DMS153 (cell line): ENCODE measurements at regions not wholly inside any gene's neighbourhood (a gene's known extent, or its start where the extent isn't known, plus 50 kb on each side); places are given as distances from the start of the nearest gene placed in this dataset.
"Not testable (repeated sequence)": the region's sequence is repeated elsewhere in the genome, so short reads cannot be mapped to it uniquely, and the experiment has no call there.

Experiments
- DNase-seq: peaks from one replicate; lab custom pipeline; 2025; lab: John Stamatoyannopoulos, UW

GRCh38 chr11:87639753-87640364, 535.4 kb downstream of the RAB38 start:
- DNase-seq: no peak

- no peak for DNase-seq
Observed at GRCh38 chr11:87635001-87635400, 540.2 kb downstream of the RAB38 start.

GRCh38 chr11:87634331-87634730, 540.9 kb downstream of the RAB38 start:
- DNase-seq: no peak

- DNase-seq: no peak
Observed at GRCh38 chr11:87628957-87629356, 546.3 kb downstream of the RAB38 start.

- DNase-seq: no peak
Observed at GRCh38 chr11:87628026-87628580, 547.1 kb downstream of the RAB38 start.

GRCh38 chr11:87623531-87624365, 551.5 kb downstream of the RAB38 start:
- DNase-seq: peak; percentile 3

- no peak for DNase-seq
Observed at GRCh38 chr11:87616511-87616910, 558.7 kb downstream of the RAB38 start.

- DNase-seq: no peak
Observed at GRCh38 chr11:87604350-87604749, 566.6 kb downstream of the TMEM135 start.

- DNase-seq: no peak
Observed at GRCh38 chr11:87603887-87604286, 566.2 kb downstream of the TMEM135 start.

- DNase-seq: no peak
Observed at GRCh38 chr11:87602776-87603175, 565.0 kb downstream of the TMEM135 start.

GRCh38 chr11:87600938-87601337, 563.2 kb downstream of the TMEM135 start:
- DNase-seq: no peak

- DNase-seq: peak; percentile 64
Observed at GRCh38 chr11:87597725-87598124, 560.0 kb downstream of the TMEM135 start.

GRCh38 chr11:87596176-87596575, 558.4 kb downstream of the TMEM135 start:
- no peak for DNase-seq

- DNase-seq: no peak
Observed at GRCh38 chr11:87589082-87589481, 551.3 kb downstream of the TMEM135 start.

- not testable (repeated sequence) for DNase-seq
Observed at GRCh38 chr11:87585613-87586012, 547.9 kb downstream of the TMEM135 start.

- no peak for DNase-seq
Observed at GRCh38 chr11:87583931-87584330, 546.2 kb downstream of the TMEM135 start.

GRCh38 chr11:87575088-87575487, 537.4 kb downstream of the TMEM135 start:
- no peak for DNase-seq

- no peak for DNase-seq
Observed at GRCh38 chr11:87574193-87574592, 536.5 kb downstream of the TMEM135 start.

- DNase-seq: no peak
Observed at GRCh38 chr11:87573708-87574107, 536.0 kb downstream of the TMEM135 start.

GRCh38 chr11:87572881-87573280, 535.1 kb downstream of the TMEM135 start:
- no peak for DNase-seq

GRCh38 chr11:87560352-87560751, 522.6 kb downstream of the TMEM135 start:
- no peak for DNase-seq

- DNase-seq: peak; percentile 77
Observed at GRCh38 chr11:87559852-87560251, 522.1 kb downstream of the TMEM135 start.

GRCh38 chr11:87555101-87555500, 517.4 kb downstream of the TMEM135 start:
- DNase-seq: no peak
